ENCODE measurements at regions not wholly inside any gene's neighbourhood (a gene's known extent, or its start where the extent isn't known, plus 50 kb on each side); places are given as distances from the start of the nearest gene placed in this dataset.

DNA sequence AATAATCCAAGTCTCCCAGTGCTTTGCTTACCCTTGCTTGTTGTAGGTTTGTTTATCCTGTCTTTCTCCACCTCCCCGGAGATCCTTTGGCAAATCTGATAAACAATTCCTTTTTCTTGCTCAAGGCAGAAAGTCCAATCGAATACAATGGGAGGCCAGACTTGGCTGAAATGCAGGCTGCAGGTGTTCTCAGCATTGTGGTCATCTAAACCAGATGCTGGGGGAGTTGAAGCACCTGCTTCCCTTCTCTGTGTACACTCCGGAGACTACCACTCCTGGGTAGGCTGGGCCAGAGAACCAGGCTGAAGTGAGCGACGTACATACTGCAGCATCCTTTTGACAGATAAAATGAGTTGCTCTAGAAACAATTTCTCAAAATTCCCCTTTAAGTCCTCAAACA lies 82.6 kb upstream of the PREP start:
- Histone ChIP-seq H3K27ac (ENCODE audit: insufficient read depth, low read depth, low read length) (no peak overlapping the region), H3K27me3 (ENCODE audit: control insufficient read depth in 2 of 2, insufficient read depth in 2 of 2, low read length in 2 of 2) (no peaks in the 10 kb centered on the region), H3K4me1 (ENCODE audit: control insufficient read depth, extremely low read depth, insufficient read depth, low read length) (peaks cover 22% of the 10 kb centered on the region), H3K9me1 (replicated peaks; ENCODE audit: control insufficient read depth, extremely low read depth, insufficient read depth, low read length) (no peaks in the 10 kb centered on the region), H3K9me3 (replicated peaks; ENCODE audit: control insufficient read depth, insufficient read depth, low read length) (no peaks in the 10 kb centered on the region), H2AFZ (ENCODE audit: low read depth, low read length) (no peak overlapping the region), H3K4me2 (ENCODE audit: insufficient read depth, low read length) (no peak overlapping the region), H3K4me3 (replicated peaks in 1 of 3; ENCODE audit: insufficient read depth in 1 of 3, low read depth in 1 of 3, low read length in 3 of 3) (no peak overlapping the region), H3K79me2 (ENCODE audit: control insufficient read depth, insufficient read depth, low read length) (no peaks in the 10 kb centered on the region), H3K9ac (replicated peaks; ENCODE audit: extremely low read depth, insufficient read depth, low read length) (no peak overlapping the region), H4K20me1 (replicated peaks; ENCODE audit: control insufficient read depth, extremely low read depth, insufficient read depth, low read length) (no peaks in the 10 kb centered on the region), H3K36me3 (ENCODE audit: control insufficient read depth in 2 of 2, extremely low read depth in 1 of 2, insufficient read depth in 2 of 2, low read length in 2 of 2) (no peaks in the 10 kb centered on the region)
- TF ChIP-seq FOS (IDR thresholded peaks at IDR 0.05; ENCODE audit: borderline replicate concordance, insufficient read depth, low read length) (no peak), POLR2AphosphoS5 (IDR thresholded peaks at IDR 0.05; ENCODE audit: insufficient read depth, low read depth, low read length) (no peak), JUN (IDR thresholded peaks at IDR 0.05; ENCODE audit: borderline replicate concordance, insufficient read depth, insufficient read length, low read depth) (no peak), EZH2 (IDR thresholded peaks at IDR 0.05; ENCODE audit: borderline replicate concordance, low read depth, low read length, severe bottlenecking) (no peak), GATA2 (IDR thresholded peaks at IDR 0.05; ENCODE audit: insufficient read depth, insufficient read length, low read depth, low read length) (no peak), POLR2A (IDR thresholded peaks at IDR 0.05; ENCODE audit: low read depth, low read length) (no peak), MYC (IDR thresholded peaks at IDR 0.05; ENCODE audit: low read depth, low read length) (no peak)
- TF ChIP-seq, protein P1, sequence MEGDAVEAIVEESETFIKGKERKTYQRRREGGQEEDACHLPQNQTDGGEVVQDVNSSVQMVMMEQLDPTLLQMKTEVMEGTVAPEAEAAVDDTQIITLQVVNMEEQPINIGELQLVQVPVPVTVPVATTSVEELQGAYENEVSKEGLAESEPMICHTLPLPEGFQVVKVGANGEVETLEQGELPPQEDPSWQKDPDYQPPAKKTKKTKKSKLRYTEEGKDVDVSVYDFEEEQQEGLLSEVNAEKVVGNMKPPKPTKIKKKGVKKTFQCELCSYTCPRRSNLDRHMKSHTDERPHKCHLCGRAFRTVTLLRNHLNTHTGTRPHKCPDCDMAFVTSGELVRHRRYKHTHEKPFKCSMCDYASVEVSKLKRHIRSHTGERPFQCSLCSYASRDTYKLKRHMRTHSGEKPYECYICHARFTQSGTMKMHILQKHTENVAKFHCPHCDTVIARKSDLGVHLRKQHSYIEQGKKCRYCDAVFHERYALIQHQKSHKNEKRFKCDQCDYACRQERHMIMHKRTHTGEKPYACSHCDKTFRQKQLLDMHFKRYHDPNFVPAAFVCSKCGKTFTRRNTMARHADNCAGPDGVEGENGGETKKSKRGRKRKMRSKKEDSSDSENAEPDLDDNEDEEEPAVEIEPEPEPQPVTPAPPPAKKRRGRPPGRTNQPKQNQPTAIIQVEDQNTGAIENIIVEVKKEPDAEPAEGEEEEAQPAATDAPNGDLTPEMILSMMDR (IDR thresholded peaks at IDR 0.05; ENCODE audit: extremely low read depth in 1 of 2, insufficient read depth in 1 of 2, low read depth in 1 of 2, low read length in 2 of 2) = no peak
- TF ChIP-seq, protein P2, sequence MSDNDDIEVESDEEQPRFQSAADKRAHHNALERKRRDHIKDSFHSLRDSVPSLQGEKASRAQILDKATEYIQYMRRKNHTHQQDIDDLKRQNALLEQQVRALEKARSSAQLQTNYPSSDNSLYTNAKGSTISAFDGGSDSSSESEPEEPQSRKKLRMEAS (IDR thresholded peaks at IDR 0.05; ENCODE audit: insufficient read depth, insufficient read length) = no peak
- DNase-seq (ENCODE audit: low read depth, low spot score) (peak; percentile 20), FAIRE-seq (no peak)
- BruUV-seq (replicated peaks) = no TSS peak
- POLR2A ChIA-PET = no interaction called here
- intact Hi-C loops (cut with micrococcal nuclease) = loop anchor here (1.0 to 10.0 kb wide), 4 partner anchors 349 to 959 kb away; partner anchors contain the start of gene PRDM1
- CTCF ChIA-PET = interaction anchor here (0.7 to 3.9 kb wide), 5 partner anchors 53 to 738 kb away, joined by 3 to 89 read pairs (median 3); no protein-coding TSS in a partner anchor
- dilution Hi-C loops (cut with MboI; ENCODE audit: extremely low pct_ligation_motif_present, low sequenced_read_pairs) = no loop called here
